Liver (tissue), 8 donors: ENCODE measurements at regions not wholly inside any gene's neighbourhood (a gene's known extent, or its start where the extent isn't known, plus 50 kb on each side); places are given as distances from the start of the nearest gene placed in this dataset.

Experiments used
- DNase-seq: peaks from one replicate; pipeline ENCODE4 v3.0.0-alpha.2; 2017; ENCODE audit warnings: low spot score
- H3K27ac ChIP-seq, 2 donors: one replicate each; pipeline ENCODE4 v1.7.0; 2013; ENCODE audit warnings: inconsistent platforms in 2 of 2, low read length in 2 of 2, control low read depth in 1 of 2, low read depth in 1 of 2, mild to moderate bottlenecking in 1 of 2
- H3K27me3 ChIP-seq, 4 donors: one replicate each; pipeline versions ENCODE4 v1.6.1 to v1.7.0; 2013; ENCODE audit warnings: low read length in 3 of 4, inconsistent platforms in 1 of 4, mild to moderate bottlenecking in 1 of 4, moderate library complexity in 1 of 4; ENCODE audit not compliant: control insufficient read depth in 4 of 4, insufficient read depth in 4 of 4
- H3K36me3 ChIP-seq, 4 donors: one replicate each; pipeline versions ENCODE4 v1.6.1 to v1.7.0; 2013; ENCODE audit warnings: low read length in 3 of 4, mild to moderate bottlenecking in 3 of 4, low read depth in 1 of 4, moderate library complexity in 1 of 4; ENCODE audit not compliant: control insufficient read depth in 4 of 4, insufficient read depth in 3 of 4
- H3K4me1 ChIP-seq, 4 donors: one replicate each; pipeline versions ENCODE4 v1.6.1 to v1.7.0; 2013; ENCODE audit warnings: low read length in 3 of 4, mild to moderate bottlenecking in 3 of 4, moderate library complexity in 1 of 4; ENCODE audit not compliant: control insufficient read depth in 4 of 4, insufficient read depth in 4 of 4
- H3K4me3 ChIP-seq, 3 donors: one replicate each; pipeline versions ENCODE4 v1.6.1 to v1.7.0; 2013; ENCODE audit warnings: low read length in 3 of 3, control low read depth in 1 of 3, low read depth in 1 of 3, mild to moderate bottlenecking in 1 of 3
- H3K9ac ChIP-seq, 2 donors: one replicate each; pipeline ENCODE4 v1.7.0; 2013; ENCODE audit warnings: low read length in 2 of 2, mild to moderate bottlenecking in 2 of 2, moderate library complexity in 2 of 2, control low read depth in 1 of 2, low read depth in 1 of 2
- H3K9me3 ChIP-seq, 4 donors: one replicate each; pipeline versions ENCODE4 v1.6.1 to v1.7.0; 2013; ENCODE audit warnings: low read length in 3 of 4; ENCODE audit not compliant: control insufficient read depth in 4 of 4
- ATF3 ChIP-seq: IDR thresholded peaks from 2 replicates; pipeline ENCODE4 v1.6.1; 2016; ENCODE audit warnings: antibody characterized with exemption
- CTCF ChIP-seq: fragments of 150-350 bp; IDR thresholded peaks from 2 replicates; pipeline ENCODE4 v1.5.1; 2017; ENCODE audit warnings: improper control_type of control experiment, low read depth, low read length; ENCODE audit not compliant: missing input control
- EGR1 ChIP-seq, 2 donors: IDR thresholded peaks; 2 replicates each; pipeline ENCODE4 v1.6.1; 2016 to 2018; ENCODE audit warnings: antibody characterized with exemption in 2 of 2, low read depth in 2 of 2
- FOXA1 ChIP-seq: IDR thresholded peaks from 2 replicates; pipeline ENCODE4 v1.6.1; 2016; ENCODE audit warnings: antibody characterized with exemption
- FOXA2 ChIP-seq: IDR thresholded peaks from 2 replicates; pipeline ENCODE4 v1.6.1; 2016; ENCODE audit warnings: antibody characterized with exemption
- GABPA ChIP-seq, 2 donors: IDR thresholded peaks in 1 of 2; conservative IDR thresholded peaks in 1 of 2; 2 replicates each; pipeline ENCODE4 v1.6.1; 2016; ENCODE audit warnings: antibody characterized with exemption in 2 of 2, mild to moderate bottlenecking in 1 of 2, moderate library complexity in 1 of 2
- HNF4A ChIP-seq, 2 donors: conservative IDR thresholded peaks; 2 replicates each; pipeline ENCODE4 v1.6.1; 2016; ENCODE audit warnings: antibody characterized with exemption in 2 of 2, mild to moderate bottlenecking in 2 of 2
- HNF4G ChIP-seq: IDR thresholded peaks from 2 replicates; pipeline ENCODE4 v1.6.1; 2016; ENCODE audit warnings: antibody characterized with exemption
- JUND ChIP-seq, 2 donors: IDR thresholded peaks; 2 replicates each; pipeline ENCODE4 v1.6.1; 2016; ENCODE audit warnings: antibody characterized with exemption in 2 of 2
- MAX ChIP-seq: IDR thresholded peaks from 2 replicates; pipeline ENCODE4 v1.6.1; 2016; ENCODE audit warnings: antibody characterized with exemption
- NR2F2 ChIP-seq: IDR thresholded peaks from 2 replicates; pipeline ENCODE4 v1.6.1; 2016; ENCODE audit warnings: antibody characterized with exemption
- RAD21 ChIP-seq, 2 donors: IDR thresholded peaks; 2 replicates each; pipeline ENCODE4 v1.6.1; 2016; ENCODE audit warnings: antibody characterized with exemption in 2 of 2, mild to moderate bottlenecking in 2 of 2
- REST ChIP-seq: IDR thresholded peaks from 2 replicates; pipeline ENCODE4 v1.6.1; 2016; ENCODE audit warnings: antibody characterized with exemption, mild to moderate bottlenecking
- RXRA ChIP-seq, 2 donors: IDR thresholded peaks; 2 replicates each; pipeline ENCODE4 v1.6.1; 2017 to 2018; ENCODE audit warnings: antibody characterized with exemption in 2 of 2, mild to moderate bottlenecking in 1 of 2
- SP1 ChIP-seq: IDR thresholded peaks from 2 replicates; pipeline ENCODE4 v1.6.1; 2018; ENCODE audit warnings: antibody characterized with exemption, mild to moderate bottlenecking
- TAF1 ChIP-seq: conservative IDR thresholded peaks from 2 replicates; pipeline ENCODE4 v1.6.1; 2016; ENCODE audit warnings: antibody characterized with exemption, mild to moderate bottlenecking
- ZBTB33 ChIP-seq: IDR thresholded peaks from 2 replicates; pipeline ENCODE4 v1.6.1; 2016; ENCODE audit warnings: antibody characterized with exemption
- WGBS: extraction: QIAGEN DNeasy Blood & Tissue Kit; methylation state at CpG from one replicate; pipeline ENCODE4 v1.1.7; 2013; 5-methylcytosine and 5-hydroxymethylcytosine counted together
- donor health status: healthy.
- donor health status: healthy.
- donor health status: healthy.
- donor health status: healthy.
- donor health status: healthy.

GRCh38 chr2:104448661-104449440, 405.1 kb upstream of the POU3F3 start:
- Histone ChIP-seq H3K36me3 (no peaks in the 10 kb centered on the region), H3K4me1 (peaks cover 0 to 5% (median 0%) of the 10 kb centered on the region in 4 donors), H3K9ac (no peak overlapping the region), H3K27ac (no peak overlapping the region), H3K27me3 (no peaks in the 10 kb centered on the region), H3K4me3 (no peak overlapping the region), H3K9me3 (no peaks in the 10 kb centered on the region)
- TF ChIP-seq FOXA1 (no peak), CTCF (no peak), EGR1 (IDR thresholded peaks at IDR 0.05; ENCODE audit: low read depth in 2 of 2) (no peak), TAF1 (no peak), FOXA2 (no peak), HNF4G (no peak), NR2F2 (no peak), MAX (no peak), GABPA (IDR thresholded peaks at IDR 0.05 in 1 of 2, conservative IDR thresholded peaks at IDR 0.05 in 1 of 2) (no peak), REST (no peak), RAD21 (IDR thresholded peaks at IDR 0.05) (no peak), ZBTB33 (no peak), JUND (IDR thresholded peaks at IDR 0.05) (no peak), SP1 (no peak)
- WGBS, result 54% methylated on average over 5 of the region's 5 CpGs
- DNase-seq, result no peak

GRCh38 chr2:104452558-104452957, 401.4 kb upstream of the POU3F3 start:
- no peak for TF ChIP-seq CTCF
- TF ChIP-seq FOXA1, result no peak
- TF ChIP-seq HNF4A (conservative IDR thresholded peaks at IDR 0.05), result peak in 1 of 2 donors; percentile 10
- TF ChIP-seq RXRA (IDR thresholded peaks at IDR 0.05), result no peak
- no peak for TF ChIP-seq ATF3
- WGBS, result 32% methylated on average over 2 of the region's 2 CpGs
- Histone ChIP-seq H3K4me1 (peaks cover 0 to 5% (median 0%) of the 10 kb centered on the region in 4 donors), H3K4me3 (no peak overlapping the region), H3K27me3 (no peaks in the 10 kb centered on the region), H3K9ac (no peak overlapping the region), H3K9me3 (no peaks in the 10 kb centered on the region), H3K36me3 (no peaks in the 10 kb centered on the region), H3K27ac (no peak overlapping the region)
- no peak for DNase-seq
